Astrocyte (in vitro differentiated cells and primary cell): ENCODE measurements at regions not wholly inside any gene's neighbourhood (a gene's known extent, or its start where the extent isn't known, plus 50 kb on each side); places are given as distances from the start of the nearest gene placed in this dataset.

Source experiments
- DNase-seq: peaks from one replicate; pipeline ENCODE4 v3.0.0-alpha.2; 2010; ENCODE audit warnings: low read depth
- FAIRE-seq: peaks from 2 replicates; lab custom pipeline; 2011; peaks lifted over from hg19 to GRCh38; lab: Jason Lieb, UNC
- H2AFZ ChIP-seq: 2 replicates; pipeline ENCODE4 v1.6.0; 2012; ENCODE audit warnings: low read depth, low read length, inconsistent platforms
- H3K27ac ChIP-seq: 2 replicates; pipeline ENCODE4 v1.5.1; 2011; ENCODE audit warnings: low read depth, low read length, inconsistent platforms
- H3K27me3 ChIP-seq: 2 replicates; pipeline ENCODE4 v1.6.0; 2011; ENCODE audit warnings: low read length, inconsistent platforms; ENCODE audit not compliant: insufficient read depth
- H3K36me3 ChIP-seq: 2 replicates; pipeline ENCODE4 v1.5.1; 2011; ENCODE audit warnings: low read length, inconsistent platforms; ENCODE audit not compliant: insufficient read depth
- H3K4me1 ChIP-seq: 2 replicates; pipeline ENCODE4 v1.5.1; 2011; ENCODE audit warnings: low read length, inconsistent platforms; ENCODE audit not compliant: insufficient read depth
- H3K4me2 ChIP-seq: 2 replicates; pipeline ENCODE4 v1.6.0; 2012; ENCODE audit warnings: low read length, inconsistent platforms
- H3K4me3 ChIP-seq: 2 replicates; pipeline ENCODE4 v1.5.1; 2011; ENCODE audit warnings: low read depth, mild to moderate bottlenecking, low read length, inconsistent platforms; ENCODE audit not compliant: insufficient read depth
- H3K79me2 ChIP-seq: 2 replicates; pipeline ENCODE4 v1.6.0; 2012; ENCODE audit warnings: mild to moderate bottlenecking, low read length, inconsistent platforms; ENCODE audit not compliant: insufficient read depth
- H3K9ac ChIP-seq: 2 replicates; pipeline ENCODE4 v1.6.0; 2012; ENCODE audit warnings: mild to moderate bottlenecking, low read length, inconsistent platforms
- H3K9me3 ChIP-seq: 2 replicates; pipeline ENCODE4 v1.5.1; 2012; ENCODE audit warnings: low read depth, mild to moderate bottlenecking, low read length, inconsistent platforms; ENCODE audit not compliant: insufficient read depth
- H4K20me1 ChIP-seq: 2 replicates; pipeline ENCODE4 v1.6.0; 2012; ENCODE audit warnings: low read length, inconsistent platforms; ENCODE audit not compliant: insufficient read depth
- H3K27ac Mint-ChIP-seq: one replicate; pipeline ENCODE4 v1.8.0; 2021; ENCODE audit warnings: mild to moderate bottlenecking, mixed read lengths; ENCODE audit not compliant: unreplicated experiment
- H3K27me3 Mint-ChIP-seq: one replicate; pipeline ENCODE4 v1.8.0; 2021; ENCODE audit warnings: low read depth, mixed read lengths; ENCODE audit not compliant: unreplicated experiment
- H3K36me3 Mint-ChIP-seq: one replicate; pipeline ENCODE4 v1.8.0; 2021; ENCODE audit warnings: low read depth, mixed read lengths; ENCODE audit not compliant: unreplicated experiment
- H3K4me1 Mint-ChIP-seq: one replicate; pipeline ENCODE4 v1.8.0; 2021; ENCODE audit warnings: low read depth, mixed read lengths; ENCODE audit not compliant: unreplicated experiment
- H3K4me3 Mint-ChIP-seq: one replicate; pipeline ENCODE4 v1.8.0; 2021; ENCODE audit warnings: mild to moderate bottlenecking, moderate library complexity, mixed read lengths; ENCODE audit not compliant: unreplicated experiment
- H3K9me3 Mint-ChIP-seq: one replicate; pipeline ENCODE4 v1.8.0; 2021; ENCODE audit warnings: mild to moderate bottlenecking, mixed read lengths; ENCODE audit not compliant: unreplicated experiment
- CTCF ChIP-seq: IDR thresholded peaks from 2 replicates; pipeline ENCODE4 v1.5.1; 2011; ENCODE audit warnings: low read depth, mild to moderate bottlenecking, inconsistent platforms, low read length, moderate library complexity; ENCODE audit not compliant: insufficient read depth
- EZH2 ChIP-seq: IDR thresholded peaks from 2 replicates; pipeline ENCODE4 v1.6.1; 2012; ENCODE audit warnings: mild to moderate bottlenecking, low read length, inconsistent platforms; ENCODE audit not compliant: insufficient read depth

GRCh38 chr6:156430386-156430785 is 346.8 kb upstream of the ARID1B start:
- Histone ChIP-seq H3K27me3 (no peaks in the 10 kb centered on the region), H3K4me2 (no peak overlapping the region), H2AFZ (no peak overlapping the region), H3K79me2 (no peaks in the 10 kb centered on the region), H3K27ac (no peak overlapping the region), H3K4me1 (peaks cover 16% of the 10 kb centered on the region), H3K4me3 (no peak overlapping the region), H4K20me1 (no peaks in the 10 kb centered on the region), H3K9me3 (peaks cover 3% of the 10 kb centered on the region), H3K9ac (no peak overlapping the region), H3K36me3 (no peaks in the 10 kb centered on the region)
- Mint-ChIP-seq H3K27ac (no peak overlapping the region), H3K4me1 (peaks cover 30% of the 10 kb centered on the region), H3K4me3 (no peak overlapping the region), H3K27me3 (no peaks in the 10 kb centered on the region), H3K36me3 (no peaks in the 10 kb centered on the region), H3K9me3 (peaks cover 8% of the 10 kb centered on the region)
- no peak for FAIRE-seq
- DNase-seq: no peak
- TF ChIP-seq EZH2: no peak
- no peak for TF ChIP-seq CTCF

- Histone ChIP-seq H4K20me1 (no peaks in the 10 kb centered on the region), H3K4me1 (peaks cover 19% of the 10 kb centered on the region), H3K4me2 (peak overlapping the region; percentile 40), H3K27ac (peak overlapping the region; percentile 78), H3K4me3 (no peak overlapping the region), H2AFZ (no peak overlapping the region), H3K79me2 (no peaks in the 10 kb centered on the region), H3K36me3 (no peaks in the 10 kb centered on the region), H3K9me3 (peaks cover 3% of the 10 kb centered on the region), H3K9ac (peak overlapping the region; percentile 45), H3K27me3 (no peaks in the 10 kb centered on the region)
- peak; percentile 5 for FAIRE-seq
- no peaks in the 10 kb centered on the region for H3K27me3 Mint-ChIP-seq
- peak overlapping the region; percentile 92 for H3K27ac Mint-ChIP-seq
- H3K36me3 Mint-ChIP-seq: peaks cover 3% of the 10 kb centered on the region
- peaks cover 58% of the 10 kb centered on the region for H3K4me1 Mint-ChIP-seq
- H3K4me3 Mint-ChIP-seq: no peak overlapping the region
- TF ChIP-seq CTCF: no peak
- H3K9me3 Mint-ChIP-seq: peaks cover 18% of the 10 kb centered on the region
- DNase-seq: peak; percentile 95
Measured at GRCh38 chr6:156427345-156427744, 349.8 kb upstream of the ARID1B start.

- no peaks in the 10 kb centered on the region for H3K27me3 Mint-ChIP-seq
- Histone ChIP-seq H3K27ac (peak overlapping the region; percentile 88), H4K20me1 (no peaks in the 10 kb centered on the region), H3K36me3 (no peaks in the 10 kb centered on the region), H3K4me3 (no peak overlapping the region), H3K9ac (peak overlapping the region; percentile 71), H3K4me1 (peaks cover 20% of the 10 kb centered on the region), H2AFZ (peak overlapping the region; percentile 2), H3K4me2 (peak overlapping the region; percentile 61), H3K27me3 (no peaks in the 10 kb centered on the region), H3K79me2 (no peaks in the 10 kb centered on the region), H3K9me3 (peaks cover 14% of the 10 kb centered on the region)
- H3K4me1 Mint-ChIP-seq: peaks cover 73% of the 10 kb centered on the region
- no peak for FAIRE-seq
- peaks cover 37% of the 10 kb centered on the region for H3K9me3 Mint-ChIP-seq
- no peak overlapping the region for H3K4me3 Mint-ChIP-seq
- TF ChIP-seq CTCF: no peak
- no peak for TF ChIP-seq EZH2
- peak; percentile 93 for DNase-seq
- peaks cover 9% of the 10 kb centered on the region for H3K36me3 Mint-ChIP-seq
- peak overlapping the region; percentile 97 for H3K27ac Mint-ChIP-seq
Measured at GRCh38 chr6:156425359-156426020, 351.7 kb upstream of the ARID1B start.
